SK-N-SH (cell line): ENCODE measurements at regions not wholly inside any gene's neighbourhood (a gene's known extent, or its start where the extent isn't known, plus 50 kb on each side); places are given as distances from the start of the nearest gene placed in this dataset.

ENCODE experiments used
- EP300 ChIP-seq, 2 experiments: IDR thresholded peaks; 2 replicates each; pipeline versions ENCODE4 v1.4.0 to v1.6.1; 2012; ENCODE audit warnings: borderline replicate concordance in 1 of 2, low read depth in 1 of 2, low read length in 1 of 2
- TF ChIP-seq, protein P1 (sequence below): fragments of 200-600 bp; sonication (generic); IDR thresholded peaks from 2 replicates; pipeline ENCODE4 v1.6.1; 2017; ENCODE audit warnings: antibody characterized with exemption, mild to moderate bottlenecking, moderate library complexity

DNA sequence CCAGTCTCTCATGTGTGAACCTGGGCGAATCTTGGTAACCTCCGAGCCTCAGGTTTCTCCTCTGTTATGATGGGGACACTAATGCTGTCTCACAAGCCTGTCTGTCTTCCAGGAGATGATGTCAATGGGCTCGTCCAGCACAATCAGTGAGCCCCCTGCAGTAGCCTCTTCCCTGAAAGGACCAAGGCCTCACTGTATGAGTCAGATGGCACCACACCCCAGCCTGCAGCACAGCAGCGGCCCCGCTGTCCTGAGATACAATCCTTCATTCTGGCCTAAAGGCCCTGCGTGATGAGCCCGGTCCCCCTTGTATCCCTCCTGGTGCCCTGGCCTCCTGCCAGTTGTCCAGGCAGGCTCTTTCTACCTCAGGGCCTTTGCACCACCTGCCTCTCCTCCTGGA, 234.4 kb downstream of the IRF8 start:
- TF ChIP-seq, protein P1, sequence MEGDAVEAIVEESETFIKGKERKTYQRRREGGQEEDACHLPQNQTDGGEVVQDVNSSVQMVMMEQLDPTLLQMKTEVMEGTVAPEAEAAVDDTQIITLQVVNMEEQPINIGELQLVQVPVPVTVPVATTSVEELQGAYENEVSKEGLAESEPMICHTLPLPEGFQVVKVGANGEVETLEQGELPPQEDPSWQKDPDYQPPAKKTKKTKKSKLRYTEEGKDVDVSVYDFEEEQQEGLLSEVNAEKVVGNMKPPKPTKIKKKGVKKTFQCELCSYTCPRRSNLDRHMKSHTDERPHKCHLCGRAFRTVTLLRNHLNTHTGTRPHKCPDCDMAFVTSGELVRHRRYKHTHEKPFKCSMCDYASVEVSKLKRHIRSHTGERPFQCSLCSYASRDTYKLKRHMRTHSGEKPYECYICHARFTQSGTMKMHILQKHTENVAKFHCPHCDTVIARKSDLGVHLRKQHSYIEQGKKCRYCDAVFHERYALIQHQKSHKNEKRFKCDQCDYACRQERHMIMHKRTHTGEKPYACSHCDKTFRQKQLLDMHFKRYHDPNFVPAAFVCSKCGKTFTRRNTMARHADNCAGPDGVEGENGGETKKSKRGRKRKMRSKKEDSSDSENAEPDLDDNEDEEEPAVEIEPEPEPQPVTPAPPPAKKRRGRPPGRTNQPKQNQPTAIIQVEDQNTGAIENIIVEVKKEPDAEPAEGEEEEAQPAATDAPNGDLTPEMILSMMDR, result no peak
- no peak for TF ChIP-seq EP300 (IDR thresholded peaks at IDR 0.05; ENCODE audit: borderline replicate concordance in 1 of 2, low read depth in 1 of 2, low read length in 1 of 2)
